ENCODE measurements at regions not wholly inside any gene's neighbourhood (a gene's known extent, or its start where the extent isn't known, plus 50 kb on each side); places are given as distances from the start of the nearest gene placed in this dataset.

GRCh38 chr12:77569876-77570275 lies 260.8 kb upstream of the NAV3 start:
- DNase-seq: no peak

GRCh38 chr12:77560714-77561113 lies 270.0 kb upstream of the NAV3 start:
- no peak for DNase-seq

GRCh38 chr12:77559400-77560074 lies 271.2 kb upstream of the NAV3 start:
- DNase-seq: no peak

GRCh38 chr12:77555074-77555473 lies 275.6 kb upstream of the NAV3 start:
- DNase-seq: no peak

GRCh38 chr12:77553976-77554619 lies 276.6 kb upstream of the NAV3 start:
- no peak for DNase-seq

- DNase-seq: no peak
These were observed 281.1 kb upstream of the NAV3 start for GRCh38 chr12:77549383-77550128.

GRCh38 chr12:77548797-77549196 lies 281.9 kb upstream of the NAV3 start:
- DNase-seq: no peak

- no peak for DNase-seq
These were observed 290.6 kb upstream of the NAV3 start for GRCh38 chr12:77540097-77540496.

GRCh38 chr12:77537663-77538062 lies 293.0 kb upstream of the NAV3 start:
- DNase-seq: no peak

- DNase-seq: no peak
These were observed 295.0 kb upstream of the NAV3 start for GRCh38 chr12:77535734-77536133.

GRCh38 chr12:77531912-77532311 lies 298.8 kb upstream of the NAV3 start:
- DNase-seq: no peak

- DNase-seq: no peak
These were observed 308.4 kb upstream of the NAV3 start for GRCh38 chr12:77522247-77522646.

- DNase-seq: no peak
These were observed 309.1 kb upstream of the NAV3 start for GRCh38 chr12:77521508-77522115.

- DNase-seq: no peak
These were observed 316.2 kb upstream of the NAV3 start for GRCh38 chr12:77514511-77514910.

- no peak for DNase-seq
These were observed 319.7 kb upstream of the NAV3 start for GRCh38 chr12:77510985-77511384.

GRCh38 chr12:77504466-77504865 lies 326.2 kb upstream of the NAV3 start:
- DNase-seq: no peak

- no peak for DNase-seq
These were observed 330.6 kb upstream of the NAV3 start for GRCh38 chr12:77500089-77500488.

- DNase-seq: no peak
These were observed 333.0 kb upstream of the NAV3 start for GRCh38 chr12:77497647-77498046.

GRCh38 chr12:77496714-77497113 lies 334.0 kb upstream of the NAV3 start:
- no peak for DNase-seq

GRCh38 chr12:77494296-77494695 lies 336.4 kb upstream of the NAV3 start:
- DNase-seq: peak; percentile 53 to 63

- peak in 1 of 2 experiments; percentile 10 for DNase-seq
These were observed 337.2 kb upstream of the NAV3 start for GRCh38 chr12:77493302-77494168.

GRCh38 chr12:77492536-77492935 lies 338.2 kb upstream of the NAV3 start:
- DNase-seq: no peak
